SU-DHL-6 (cell line): ENCODE measurements at regions not wholly inside any gene's neighbourhood (a gene's known extent, or its start where the extent isn't known, plus 50 kb on each side); places are given as distances from the start of the nearest gene placed in this dataset.

Experiments
- CTCF ChIP-seq: fragments of 200-600 bp; sonication (generic); IDR thresholded peaks from one replicate; pipeline ENCODE4 v1.5.1; 2017; ENCODE audit warnings: antibody characterized with exemption, mild to moderate bottlenecking, low read length, moderate library complexity; ENCODE audit not compliant: insufficient read depth, poor library complexity, severe bottlenecking
- EZH2phosphoT487 ChIP-seq: fragments of 200-600 bp; sonication (generic), shearing (Covaris generic); conservative IDR thresholded peaks from 2 replicates; pipeline ENCODE4 v1.6.1; 2018; ENCODE audit warnings: mild to moderate bottlenecking, antibody characterized with exemption, low read length, moderate library complexity, mixed read lengths

- TF ChIP-seq CTCF (no peak), EZH2phosphoT487 (no peak)
Measured at GRCh38 chr4:26162101-26162500, 158.7 kb upstream of the RBPJ start.
